Myocyte (in vitro differentiated cells): ENCODE measurements at regions not wholly inside any gene's neighbourhood (a gene's known extent, or its start where the extent isn't known, plus 50 kb on each side); places are given as distances from the start of the nearest gene placed in this dataset.

Experiments
- DNase-seq: peaks from one replicate; pipeline ENCODE4 v3.0.0-alpha.2; 2012; ENCODE audit warnings: low read depth

DNA sequence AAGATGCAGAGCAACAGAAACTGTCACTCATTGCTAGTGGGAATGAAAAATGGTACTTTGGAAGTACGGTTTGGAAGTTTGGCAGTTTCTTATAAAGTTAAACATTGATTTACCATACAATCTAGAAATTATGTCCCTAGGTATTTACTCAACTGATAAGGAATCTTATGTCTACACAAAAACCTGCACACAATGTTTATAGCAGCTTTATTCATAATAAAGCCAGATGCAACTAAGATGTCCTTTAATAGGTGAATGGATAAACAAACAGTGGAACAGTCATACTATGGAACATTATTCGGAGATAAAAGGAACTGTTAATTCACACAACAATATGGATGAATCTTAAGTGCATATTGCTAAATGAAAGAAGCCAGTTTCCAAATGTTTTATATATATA lies 96.2 kb upstream of the SIRPA start:
- DNase-seq, result no peak

GRCh38 chr20:1793821-1794220 lies 101.4 kb upstream of the SIRPA start:
- DNase-seq, result no peak

DNA sequence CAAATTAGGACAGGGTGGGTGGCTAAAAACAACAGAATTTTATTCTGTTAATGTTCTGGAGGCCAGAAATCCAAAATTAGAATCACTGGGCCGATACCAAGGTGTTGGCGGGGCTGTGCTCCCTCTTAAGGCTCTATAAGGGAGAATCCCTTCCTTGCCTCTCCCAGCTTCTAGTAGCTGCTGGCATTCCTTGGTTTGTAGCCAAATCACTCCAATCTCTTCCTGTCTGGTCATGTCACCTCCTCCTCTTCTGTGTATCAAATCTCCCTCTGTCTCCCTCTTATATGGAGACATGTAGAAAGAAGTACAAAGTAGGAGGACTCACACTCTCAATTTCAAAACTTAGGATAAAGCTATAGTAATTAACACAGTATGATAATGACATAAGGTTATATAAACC lies 102.9 kb upstream of the SIRPA start:
- DNase-seq, result no peak

DNA sequence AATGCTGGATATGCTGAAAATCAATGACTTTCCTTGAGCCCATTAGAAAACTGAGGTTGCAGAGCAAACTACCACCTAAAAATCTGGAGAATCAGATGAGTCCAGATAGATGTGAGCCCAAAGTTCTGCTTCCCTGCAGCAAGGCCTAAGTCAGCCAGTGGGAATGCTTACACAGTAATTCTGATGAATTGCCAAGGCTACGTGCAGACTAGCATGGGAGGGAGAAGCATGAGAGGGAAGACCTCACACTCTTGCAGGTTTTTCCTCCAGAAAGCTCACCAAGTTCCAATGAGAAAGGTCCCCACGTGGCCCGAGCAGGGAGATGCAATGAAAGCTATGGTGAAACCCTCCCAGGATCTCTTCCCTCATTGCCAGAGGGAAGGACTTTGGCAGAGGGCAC lies 104.8 kb upstream of the SIRPA start:
- DNase-seq, result no peak

DNA sequence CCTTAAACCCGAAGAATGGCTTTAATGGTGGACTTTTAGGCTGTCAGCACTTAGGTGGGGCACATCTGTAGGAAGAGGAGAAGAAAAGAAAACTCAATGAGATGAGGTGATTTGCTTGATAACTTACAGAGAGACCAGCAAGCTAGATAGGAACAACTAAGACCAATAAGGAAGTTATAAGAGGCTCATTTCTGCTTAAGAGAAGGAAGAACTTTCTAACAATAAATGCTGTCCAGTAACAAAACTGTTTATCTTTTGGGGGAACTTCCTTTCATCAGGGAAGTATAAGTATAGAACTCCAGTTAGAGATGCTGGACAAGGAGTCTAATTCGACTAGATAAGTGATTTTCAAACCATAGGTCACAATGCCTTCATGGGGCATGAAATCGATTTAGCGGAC lies 107.2 kb upstream of the SIRPA start:
- no peak for DNase-seq

GRCh38 chr20:1786486-1786885 lies 108.7 kb upstream of the SIRPA start:
- no peak for DNase-seq

DNA sequence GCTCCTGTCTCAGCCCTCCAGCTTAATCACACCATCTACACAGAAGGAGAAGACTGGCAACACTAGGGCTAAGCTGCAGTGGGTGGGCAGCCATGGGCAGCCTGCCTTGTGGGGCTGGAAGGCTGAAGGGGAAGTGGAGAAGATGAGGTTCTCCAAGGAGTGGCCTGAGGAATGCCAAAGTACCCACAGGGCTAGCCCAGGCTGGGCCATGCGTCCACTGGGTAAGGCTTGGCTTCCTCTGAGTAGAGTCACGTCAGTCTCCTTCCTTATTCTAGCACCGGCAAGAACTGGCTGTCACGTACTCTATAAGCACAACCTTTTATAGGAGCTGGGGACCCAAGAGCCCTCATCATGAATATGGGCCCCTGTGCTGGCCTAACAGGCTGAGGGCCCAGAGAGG lies 110.6 kb upstream of the SIRPA start:
- DNase-seq, result no peak

GRCh38 chr20:1783245-1783644 lies 112.0 kb upstream of the SIRPA start:
- DNase-seq, result no peak

DNA sequence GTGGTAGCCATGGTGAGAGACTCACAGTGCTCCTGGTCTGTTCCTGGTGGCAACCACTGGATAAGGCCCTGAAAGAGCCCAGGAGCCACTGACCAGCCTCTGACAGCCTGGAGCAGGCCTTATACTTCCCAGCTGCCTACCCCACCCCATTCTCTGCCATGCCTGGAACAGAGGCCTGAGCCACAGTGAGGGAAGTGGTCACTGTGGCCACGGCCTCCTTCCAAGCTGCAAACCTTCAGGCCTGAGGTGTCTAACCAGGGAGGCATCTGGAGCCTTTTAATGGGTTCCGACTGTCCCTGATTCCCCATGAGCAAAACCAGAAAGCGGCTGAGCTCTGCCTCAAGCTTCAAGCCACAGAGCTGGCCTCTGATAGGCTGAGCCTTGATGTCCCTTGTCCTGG lies 113.0 kb upstream of the SIRPA start:
- DNase-seq, result peak; percentile 85

- DNase-seq, result no peak
Observed at GRCh38 chr20:1779567-1779966, 115.6 kb upstream of the SIRPA start.

- no peak for DNase-seq
Observed at GRCh38 chr20:1778338-1778737, 116.9 kb upstream of the SIRPA start.

- no peak for DNase-seq
Observed at GRCh38 chr20:1777476-1777820, 117.8 kb upstream of the SIRPA start.

GRCh38 chr20:1776681-1777475 lies 118.3 kb upstream of the SIRPA start:
- DNase-seq, result peak; percentile 93

GRCh38 chr20:1775117-1775516 lies 117.5 kb upstream of the SIRPG start:
- peak; percentile 31 for DNase-seq

DNA sequence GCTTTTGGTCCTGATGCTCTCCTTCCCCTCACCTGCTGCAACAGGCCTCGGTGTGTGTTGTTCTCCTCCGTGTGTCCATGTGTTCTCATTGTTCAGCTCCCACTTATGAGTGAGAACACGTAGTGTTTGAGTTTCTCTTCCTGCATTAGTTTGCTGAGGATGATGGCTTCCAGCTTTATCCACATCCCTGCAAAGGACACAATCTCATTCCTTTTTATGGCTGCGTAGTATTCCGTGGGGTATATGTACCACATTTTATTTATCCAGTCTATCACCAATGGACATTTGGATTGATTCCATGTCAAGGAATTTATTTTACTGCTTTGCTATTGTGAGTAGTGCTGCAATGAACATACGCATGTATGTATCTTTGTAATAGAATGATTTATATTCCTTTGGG lies 116.9 kb upstream of the SIRPG start:
- DNase-seq, result no peak

DNA sequence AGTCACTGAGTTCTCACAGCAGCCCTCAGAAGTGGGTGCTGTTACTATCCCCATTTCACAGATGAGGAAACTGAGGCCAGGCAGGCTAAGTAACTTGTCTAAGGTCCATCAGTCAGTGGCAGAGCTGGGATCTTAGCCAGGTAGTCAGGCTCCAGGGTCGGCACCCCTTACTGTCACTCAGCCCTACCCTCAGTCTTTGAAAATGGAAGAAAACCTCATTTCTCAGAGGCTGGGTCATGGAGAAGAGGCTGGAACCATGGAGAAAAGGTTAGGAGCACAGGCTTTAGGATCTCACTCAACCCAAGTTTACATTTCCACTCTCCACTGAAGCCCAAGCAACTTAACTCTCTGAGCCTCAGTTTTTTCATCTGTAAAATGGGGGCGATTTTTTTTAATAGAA lies 116.2 kb upstream of the SIRPG start:
- no peak for DNase-seq

- no peak for DNase-seq
Observed at GRCh38 chr20:1769491-1769890, 111.9 kb upstream of the SIRPG start.

DNA sequence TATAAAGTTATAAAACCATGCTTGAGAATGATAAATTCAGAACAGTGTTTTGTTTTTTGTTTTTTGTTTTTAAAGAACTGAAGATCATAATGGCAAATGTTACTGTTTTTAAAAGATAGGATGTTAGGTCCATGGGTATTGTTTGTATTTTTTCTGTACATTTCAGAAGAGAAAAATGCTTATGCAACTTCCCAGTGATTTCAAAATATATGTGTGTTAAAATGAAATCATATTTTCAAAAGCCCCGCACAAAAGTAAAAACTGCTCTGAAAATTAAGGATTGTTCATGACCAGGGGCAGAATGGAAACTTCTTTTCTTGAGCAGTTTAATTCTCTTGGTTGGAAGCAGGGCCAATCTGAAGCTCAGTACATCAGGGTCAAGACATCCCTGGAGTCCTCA lies 109.2 kb upstream of the SIRPG start:
- DNase-seq, result no peak

DNA sequence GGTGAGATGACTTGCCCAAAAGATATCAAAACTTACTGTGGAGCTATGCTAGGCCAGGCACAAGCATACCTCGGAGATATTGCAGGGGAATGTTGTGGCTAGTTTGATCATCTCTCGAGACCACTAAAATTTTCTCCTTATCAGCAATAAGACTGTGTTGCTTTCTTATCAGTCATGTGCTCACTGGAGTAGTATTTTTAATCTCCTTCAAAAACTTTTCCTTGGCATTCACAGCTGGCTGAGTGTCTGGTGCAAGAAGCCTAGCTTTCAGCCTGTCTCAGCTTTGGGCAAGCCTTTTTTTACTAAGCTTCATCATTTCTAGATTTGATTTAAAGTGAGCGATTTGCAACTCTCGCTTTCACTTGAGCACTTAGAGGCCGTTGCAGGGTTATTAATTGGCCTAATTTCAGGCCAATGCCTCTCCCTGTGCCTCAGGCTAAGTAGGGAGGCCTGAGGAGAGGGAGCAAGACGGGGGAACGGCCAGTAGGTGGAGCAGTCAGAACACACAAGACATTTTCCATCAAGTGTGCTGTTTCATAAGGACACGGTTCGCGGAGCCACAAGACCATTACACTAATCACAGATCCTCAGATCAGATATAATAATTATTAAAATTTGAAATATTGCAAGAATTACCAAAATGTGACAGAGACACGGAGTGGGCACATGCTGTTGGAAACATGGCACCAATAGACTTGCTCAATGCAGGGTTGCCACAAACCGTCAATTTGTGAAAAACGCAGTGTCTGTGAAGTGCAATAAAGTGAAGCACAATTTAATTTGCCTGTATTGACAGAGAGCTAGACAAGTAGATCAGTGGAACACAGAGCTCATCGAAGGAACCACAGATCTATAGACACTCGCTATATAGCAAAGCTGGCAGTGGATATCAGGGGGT lies 106.8 kb upstream of the SIRPG start:
- DNase-seq, result peak; percentile 81

DNA sequence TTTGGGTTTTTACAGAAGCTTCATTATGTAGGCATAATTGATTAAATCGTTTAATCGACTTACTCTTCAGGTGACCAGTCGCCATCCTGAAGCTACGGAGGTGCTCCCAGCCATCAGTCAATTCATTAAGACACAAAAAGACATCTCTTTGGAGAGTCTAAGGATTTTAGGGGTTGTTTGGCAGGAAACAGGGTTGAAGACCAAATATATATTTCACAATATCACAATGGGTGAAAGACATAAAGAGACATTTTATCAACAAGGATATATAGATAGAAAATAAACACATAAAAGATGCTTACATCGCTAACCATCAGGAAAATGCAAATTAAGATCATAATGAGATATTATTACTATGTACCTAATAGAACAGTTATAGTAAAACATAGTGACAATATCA lies 104.0 kb upstream of the SIRPG start:
- no peak for DNase-seq

DNA sequence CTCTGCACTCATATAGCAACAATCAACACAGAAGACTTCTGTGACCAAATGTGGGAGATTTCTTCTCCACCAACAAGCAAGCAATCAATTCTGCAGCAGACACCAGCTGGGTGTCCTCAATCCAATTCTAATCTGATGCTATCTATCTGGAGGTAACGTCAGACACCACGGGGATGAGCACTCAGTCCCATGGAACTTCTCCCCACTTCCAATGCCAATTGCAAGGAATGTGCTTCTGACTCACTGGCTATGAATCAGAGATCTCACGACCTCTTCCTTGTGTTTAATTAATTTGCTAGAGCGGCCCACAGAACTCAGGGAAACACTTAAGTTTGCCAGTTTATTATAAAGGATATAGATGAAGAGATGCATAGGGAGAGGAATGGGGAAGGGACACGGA lies 103.5 kb upstream of the SIRPG start:
- no peak for DNase-seq

- DNase-seq, result no peak
Observed at GRCh38 chr20:1758765-1759164, 101.2 kb upstream of the SIRPG start.
